Superior temporal gyrus (tissue), 1 donor: ENCODE measurements at regions not wholly inside any gene's neighbourhood (a gene's known extent, or its start where the extent isn't known, plus 50 kb on each side); places are given as distances from the start of the nearest gene placed in this dataset.

ENCODE experiments used
- DNase-seq: peaks from one replicate; pipeline ENCODE4 v3.0.0-alpha.2; 2016; ENCODE audit errors: extremely low spot score

- no peak for DNase-seq
These were observed 724.4 kb upstream of the ROBO1 start for GRCh38 chr3:80492162-80492561.

GRCh38 chr3:80472961-80473360, 705.2 kb upstream of the ROBO1 start:
- DNase-seq, result no peak

GRCh38 chr3:80472459-80472858, 704.7 kb upstream of the ROBO1 start:
- no peak for DNase-seq

DNA sequence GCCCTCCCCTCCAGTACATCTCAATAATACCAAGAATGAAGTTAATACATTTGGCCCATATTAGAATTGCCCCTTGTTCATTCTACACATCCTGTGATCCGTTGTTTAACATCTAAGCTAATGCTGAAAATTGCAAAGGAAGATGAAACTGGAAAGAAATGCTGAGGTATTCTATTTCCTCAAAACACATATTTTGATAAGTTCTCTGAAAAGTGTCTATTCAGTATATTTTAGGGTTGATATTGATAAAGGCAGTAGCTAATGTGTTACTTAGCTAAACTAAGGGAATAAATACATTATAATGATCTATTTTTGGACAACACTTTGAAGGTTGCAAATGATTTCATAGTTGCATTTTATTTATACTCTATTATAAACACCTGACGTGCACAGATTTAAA, 702.6 kb upstream of the ROBO1 start:
- no peak for DNase-seq

GRCh38 chr3:80465746-80466145, 697.9 kb upstream of the ROBO1 start:
- DNase-seq, result no peak

- DNase-seq, result no peak
These were observed 683.6 kb upstream of the ROBO1 start for GRCh38 chr3:80451393-80451792.

DNA sequence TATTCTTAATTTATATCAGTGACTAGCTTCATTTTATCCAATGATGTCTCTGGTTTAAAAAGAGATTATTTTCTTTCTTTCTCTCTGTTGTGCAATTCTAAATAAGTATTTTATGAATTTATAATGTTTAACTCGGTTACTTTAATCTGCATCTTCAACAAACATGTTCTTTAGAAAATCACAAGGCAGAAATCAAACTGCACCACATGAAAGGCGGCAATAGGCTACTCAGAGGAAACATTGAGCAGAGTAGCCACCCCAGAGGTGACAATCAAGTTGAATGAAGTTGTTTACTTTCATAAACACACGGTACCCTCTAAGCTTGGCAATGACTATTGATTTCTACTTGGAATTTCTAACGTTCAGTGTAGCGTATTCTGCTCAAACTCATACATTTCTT, 677.8 kb upstream of the ROBO1 start:
- DNase-seq, result no peak

DNA sequence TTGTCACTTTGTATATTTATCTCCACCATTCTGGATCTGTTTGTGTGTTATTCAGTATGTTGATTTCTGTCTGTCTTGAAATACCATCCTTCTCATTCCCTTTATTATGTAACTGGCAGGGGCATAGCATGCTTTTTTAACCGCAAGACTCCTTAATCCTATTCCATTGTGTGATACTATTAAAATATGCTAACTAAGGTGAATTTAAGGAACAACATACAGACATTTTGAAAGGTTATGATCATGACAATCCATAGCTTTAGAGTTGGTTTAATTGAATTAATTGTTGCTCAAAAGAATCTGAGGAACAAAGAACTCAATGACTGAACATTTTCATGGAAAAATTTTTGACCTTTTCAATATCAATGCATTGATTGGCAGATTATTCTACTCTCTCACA, 677.3 kb upstream of the ROBO1 start:
- DNase-seq, result no peak

- DNase-seq, result no peak
These were observed 671.7 kb upstream of the ROBO1 start for GRCh38 chr3:80439490-80439889.

DNA sequence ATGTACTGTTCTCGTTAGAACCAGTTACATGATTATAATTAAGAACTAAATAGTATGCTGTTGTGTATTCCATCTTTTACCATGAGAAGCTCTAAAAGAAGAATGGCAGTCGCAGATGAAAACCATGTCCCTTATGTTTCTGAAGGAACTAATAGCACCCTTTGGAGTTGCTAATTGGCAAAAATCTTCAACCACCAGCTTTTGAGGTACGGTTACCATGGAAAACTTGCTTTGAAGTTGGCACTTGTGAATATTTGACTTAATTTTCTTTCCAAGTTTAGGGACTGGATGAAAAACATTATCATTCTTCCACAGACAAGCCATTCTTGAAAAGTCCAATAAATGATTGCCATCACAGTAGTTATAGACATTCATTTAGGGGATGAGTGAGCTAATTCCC, 666.6 kb upstream of the ROBO1 start:
- DNase-seq, result no peak

DNA sequence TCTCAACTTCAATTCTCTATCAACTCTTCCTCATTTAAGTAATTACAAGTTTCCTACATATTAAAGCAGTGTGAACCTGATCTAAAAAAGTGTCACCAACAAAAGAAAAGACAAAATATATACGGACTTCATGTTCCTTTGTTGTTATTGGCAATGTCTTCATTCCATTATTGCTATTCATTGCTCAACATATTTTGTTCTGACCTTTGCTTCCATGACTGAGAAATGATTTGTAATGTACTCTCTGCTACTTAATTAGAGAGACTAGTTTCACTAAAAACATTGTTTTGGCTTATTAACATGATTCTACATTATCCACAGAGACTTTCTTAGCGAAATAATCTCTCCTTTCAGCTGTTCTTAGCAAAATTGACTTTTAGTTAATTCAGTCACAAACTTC, 657.2 kb upstream of the ROBO1 start:
- no peak for DNase-seq

DNA sequence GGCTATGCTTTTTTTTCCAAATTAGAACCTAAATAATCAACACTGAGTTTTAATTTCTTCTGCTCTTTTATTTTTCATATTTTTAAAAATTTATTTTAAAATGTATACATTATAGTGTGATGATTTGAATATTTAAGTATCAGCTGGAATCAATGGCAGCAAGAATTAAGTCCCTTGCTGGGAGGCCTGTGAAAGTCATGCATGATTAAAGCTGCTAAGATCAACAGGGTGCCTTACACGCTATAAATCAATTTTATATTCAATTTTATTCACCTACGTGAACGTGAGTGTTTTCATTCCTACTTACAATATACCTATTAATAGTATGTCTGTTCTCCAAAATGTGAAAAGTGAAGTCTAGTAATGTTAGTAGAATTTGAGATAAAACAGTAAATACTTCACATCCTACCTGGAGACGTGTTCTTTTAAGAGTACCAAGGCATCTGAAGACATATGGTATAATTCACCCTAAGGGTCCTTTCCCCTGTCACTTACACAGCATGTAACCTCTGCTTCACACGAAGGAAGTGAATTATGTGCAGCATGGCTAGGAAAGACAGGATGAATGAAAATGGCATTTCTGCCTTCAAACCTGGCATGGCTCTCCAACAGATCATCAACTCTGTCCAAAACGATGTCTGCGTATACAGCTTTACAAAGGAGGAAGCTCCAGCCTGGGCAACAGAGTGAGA, 640.4 kb upstream of the ROBO1 start:
- no peak for DNase-seq

GRCh38 chr3:80405618-80406017, 637.8 kb upstream of the ROBO1 start:
- DNase-seq, result no peak

- no peak for DNase-seq
These were observed 627.2 kb upstream of the ROBO1 start for GRCh38 chr3:80395023-80395422.

DNA sequence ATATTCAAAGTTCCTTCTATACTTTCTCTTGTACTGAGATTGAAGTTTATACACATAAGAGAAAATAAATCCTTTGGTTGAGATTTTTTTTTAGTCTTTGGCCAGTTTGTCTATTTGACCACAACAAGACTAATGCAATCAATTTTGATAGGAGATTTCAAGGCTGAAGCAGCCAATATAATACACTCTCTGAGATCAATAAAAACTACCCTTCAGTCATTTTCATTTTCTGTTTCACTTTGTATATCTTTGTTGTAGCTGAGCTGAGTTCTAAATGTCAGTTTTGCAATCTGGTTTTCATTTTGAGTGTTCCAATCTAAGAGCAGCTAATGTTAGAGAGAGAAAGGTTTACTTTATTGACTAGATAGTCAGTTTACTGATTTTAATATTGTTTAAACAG, 623.8 kb upstream of the ROBO1 start:
- DNase-seq, result no peak

GRCh38 chr3:80384811-80385210, 617.0 kb upstream of the ROBO1 start:
- DNase-seq, result no peak

DNA sequence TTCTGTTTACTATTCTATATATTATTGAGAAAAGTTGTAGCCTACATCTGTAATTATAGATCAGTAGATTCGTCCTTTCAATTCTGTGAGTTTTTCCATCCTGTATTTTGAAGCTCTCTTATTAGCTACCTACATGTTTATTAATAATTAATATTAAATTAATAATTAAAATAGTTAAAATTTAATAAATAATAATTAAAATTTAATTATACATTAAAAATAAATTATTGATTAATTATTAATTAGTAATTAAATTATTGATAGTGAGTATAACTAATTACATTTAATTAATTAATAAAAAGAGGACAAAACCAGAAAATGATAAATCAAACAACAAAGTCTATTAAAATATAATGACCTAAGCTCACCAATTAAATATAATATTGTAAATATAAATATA, 606.6 kb upstream of the ROBO1 start:
- DNase-seq, result no peak

DNA sequence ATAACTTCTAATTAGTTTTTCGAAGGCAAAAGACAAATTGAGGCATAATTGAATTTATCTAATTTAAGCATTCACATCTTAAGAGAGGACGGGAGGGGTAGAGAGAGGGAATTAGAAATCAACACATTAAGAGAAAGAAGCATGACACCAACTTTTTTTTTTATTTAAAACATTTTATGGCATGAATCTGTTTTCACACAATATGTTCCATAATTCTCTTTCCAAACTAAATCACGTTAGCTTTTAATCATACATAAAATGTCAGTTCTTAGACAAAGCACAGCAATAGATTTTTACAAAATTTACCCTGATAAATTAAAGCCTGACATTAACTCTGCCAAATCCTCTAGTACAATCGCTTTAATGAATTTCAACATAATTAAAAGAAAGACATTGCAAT, 600.8 kb upstream of the ROBO1 start:
- no peak for DNase-seq

DNA sequence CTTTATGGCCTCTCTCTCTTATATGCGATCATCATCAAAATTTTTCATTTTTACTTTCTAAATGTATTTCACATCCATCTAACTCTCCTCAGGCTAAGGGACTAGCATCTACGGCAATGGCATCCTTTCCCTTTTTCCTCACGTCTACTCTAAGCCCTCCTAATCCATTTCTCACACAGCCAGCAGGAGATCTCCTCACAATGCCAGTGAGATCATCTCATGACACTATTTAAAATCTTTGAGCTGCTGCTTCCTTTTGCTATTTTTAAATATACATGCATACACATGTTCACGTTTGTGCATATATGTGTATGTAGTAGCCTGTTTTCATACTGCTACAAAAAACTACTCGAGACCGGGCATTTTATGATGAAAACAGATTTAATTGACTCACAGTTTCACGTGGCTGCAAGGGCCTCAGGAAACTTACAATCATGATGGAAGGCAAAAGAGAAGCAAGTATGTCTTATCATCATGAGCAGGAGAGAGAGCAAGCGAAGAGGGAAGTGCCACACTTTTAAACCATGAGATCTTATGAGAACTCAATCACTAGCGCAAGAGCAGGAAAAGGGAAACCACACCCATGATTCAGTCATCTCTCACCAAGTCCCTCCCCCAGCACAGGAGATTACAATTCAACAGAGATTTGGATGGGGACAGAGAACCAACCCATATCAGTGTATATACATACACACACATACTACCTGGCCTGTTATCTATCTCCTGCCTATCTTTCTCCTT, 599.2 kb upstream of the ROBO1 start:
- no peak for DNase-seq

DNA sequence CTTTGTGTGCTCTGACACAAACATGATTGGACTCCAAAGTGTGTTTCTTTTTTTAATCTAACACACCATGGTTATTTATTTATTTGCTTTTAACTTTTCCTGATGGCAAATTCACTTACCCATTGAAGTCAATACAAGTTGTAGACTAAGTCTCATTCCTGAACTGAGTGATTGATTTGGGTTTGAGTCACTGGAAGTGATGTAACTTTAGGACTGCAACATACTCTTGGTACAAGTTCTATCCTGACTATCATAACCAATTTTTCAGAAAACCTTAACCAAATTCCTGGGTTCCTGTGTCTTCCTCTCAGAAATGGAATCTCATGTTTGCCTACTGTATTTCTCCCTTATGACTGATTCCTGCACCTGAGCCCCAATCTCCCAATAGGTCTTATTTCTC, 590.0 kb upstream of the ROBO1 start:
- no peak for DNase-seq

GRCh38 chr3:80355144-80355543, 587.3 kb upstream of the ROBO1 start:
- no peak for DNase-seq

- DNase-seq, result no peak
These were observed 583.4 kb upstream of the ROBO1 start for GRCh38 chr3:80351201-80351600.

DNA sequence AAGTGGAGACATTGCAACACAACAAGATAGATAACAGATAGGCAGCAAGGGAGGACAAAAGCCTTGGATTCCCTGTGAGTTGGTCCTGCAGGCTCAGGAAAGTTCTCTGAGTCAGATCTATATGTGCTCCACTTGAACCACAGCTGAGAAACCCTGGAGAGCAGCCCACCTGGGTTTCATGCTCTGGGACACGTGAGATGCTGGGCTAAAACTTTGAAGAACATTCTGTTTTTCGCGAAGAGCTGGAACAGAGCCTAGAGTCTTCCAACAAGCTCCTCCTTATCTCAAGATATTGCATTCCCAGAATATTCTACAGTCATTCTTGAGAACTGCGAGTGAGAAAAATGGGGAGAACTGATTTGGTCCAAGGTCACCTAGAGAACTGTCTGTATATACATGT, 583.0 kb upstream of the ROBO1 start:
- no peak for DNase-seq

DNA sequence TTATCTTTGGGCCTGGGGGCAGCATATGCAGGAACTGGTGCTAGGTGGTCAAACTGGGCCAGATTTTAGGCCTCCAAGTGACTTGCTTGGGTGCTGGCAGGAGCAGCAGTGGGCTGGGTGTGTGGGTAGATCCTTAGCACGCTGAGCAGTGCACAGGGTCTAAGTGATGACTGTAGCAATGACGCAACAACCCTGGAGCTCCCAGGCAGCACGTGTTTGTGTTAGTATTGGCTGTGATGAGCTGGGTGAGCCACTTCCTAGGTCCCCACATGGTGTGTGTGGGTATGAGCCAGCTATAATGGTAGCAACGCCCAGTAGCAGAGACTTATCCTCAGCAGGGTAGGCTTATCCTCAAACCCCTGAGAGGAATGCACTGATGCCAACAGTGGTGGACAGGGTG, 570.6 kb upstream of the ROBO1 start:
- no peak for DNase-seq
